H1 (cell line): ENCODE measurements at regions not wholly inside any gene's neighbourhood (a gene's known extent, or its start where the extent isn't known, plus 50 kb on each side); places are given as distances from the start of the nearest gene placed in this dataset.

Experiments used
- CEBPB ChIP-seq: IDR thresholded peaks from 2 replicates; pipeline ENCODE4 v1.6.1; 2012; ENCODE audit warnings: low read depth, low read length
- CHD2 ChIP-seq: IDR thresholded peaks from 2 replicates; pipeline ENCODE4 v1.6.1; 2012; ENCODE audit warnings: low read length, improper control_type of control experiment
- CTCF ChIP-seq, 3 experiments: IDR thresholded peaks; 1 replicate in 2 of 3; 2 replicates in 1 of 3; pipeline versions ENCODE4 v1.5.1 to v1.6.1; 2011; ENCODE audit warnings: low read length in 3 of 3, mild to moderate bottlenecking in 3 of 3, inconsistent platforms in 2 of 3, low read depth in 1 of 3, moderate library complexity in 1 of 3; ENCODE audit not compliant: insufficient read depth in 1 of 3; ENCODE audit errors: control extremely low read depth in 1 of 3
- MAFK ChIP-seq: IDR thresholded peaks from 2 replicates; pipeline ENCODE4 v1.6.1; 2012; ENCODE audit warnings: low read depth, mild to moderate bottlenecking, improper control_type of control experiment, low read length
- PHF8 ChIP-seq: fragments of 200-600 bp; sonication (generic); conservative IDR thresholded peaks from 2 replicates; pipeline ENCODE4 v1.7.1; 2012; ENCODE audit warnings: low read depth, mild to moderate bottlenecking, inconsistent platforms, low read length, moderate library complexity
- POLR2A ChIP-seq, 2 experiments: IDR thresholded peaks; 1 replicate in 1 of 2; 2 replicates in 1 of 2; pipeline ENCODE4 v1.6.1; 2011; ENCODE audit warnings: low read depth in 2 of 2, low read length in 2 of 2, mild to moderate bottlenecking in 2 of 2; ENCODE audit errors: control extremely low read depth in 1 of 2
- POLR2AphosphoS5 ChIP-seq: IDR thresholded peaks from 2 replicates; pipeline ENCODE4 v1.6.1; 2011; ENCODE audit warnings: low read depth, low read length
- RXRA ChIP-seq: IDR thresholded peaks from 2 replicates; pipeline ENCODE4 v1.6.1; 2011; ENCODE audit warnings: low read depth, mild to moderate bottlenecking, low read length, moderate library complexity; ENCODE audit not compliant: insufficient read depth
- SP4 ChIP-seq: IDR thresholded peaks from 2 replicates; pipeline ENCODE4 v1.6.1; 2012; ENCODE audit warnings: low read length, inconsistent platforms
- TBP ChIP-seq: IDR thresholded peaks from 2 replicates; pipeline ENCODE4 v1.6.1; 2011; ENCODE audit warnings: low read depth, low read length, improper control_type of control experiment
- ZNF274 ChIP-seq: IDR thresholded peaks from 2 replicates; pipeline ENCODE4 v1.7.0; 2012; ENCODE audit warnings: low read length, borderline replicate concordance; ENCODE audit errors: extremely low read depth
- TF ChIP-seq, protein P1 (sequence below): IDR thresholded peaks from 2 replicates; pipeline ENCODE4 v1.6.1; 2012; ENCODE audit warnings: inconsistent platforms

- TF ChIP-seq MAFK (no peak), CTCF (IDR thresholded peaks at IDR 0.05; ENCODE audit: control extremely low read depth in 1 of 3, insufficient read depth in 1 of 3, low read depth in 1 of 3, low read length in 3 of 3) (no peak), CHD2 (no peak), ZNF274 (no peak), CEBPB (no peak), SP4 (no peak), TBP (no peak), RXRA (no peak), POLR2AphosphoS5 (no peak), POLR2A (IDR thresholded peaks at IDR 0.05; ENCODE audit: control extremely low read depth in 1 of 2, low read depth in 2 of 2, low read length in 2 of 2) (no peak), PHF8 (no peak)
- TF ChIP-seq, protein P1, sequence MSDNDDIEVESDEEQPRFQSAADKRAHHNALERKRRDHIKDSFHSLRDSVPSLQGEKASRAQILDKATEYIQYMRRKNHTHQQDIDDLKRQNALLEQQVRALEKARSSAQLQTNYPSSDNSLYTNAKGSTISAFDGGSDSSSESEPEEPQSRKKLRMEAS = no peak
Measured at GRCh38 chr16:86205521-86206245, 304.6 kb upstream of the FOXF1 start.
